H9 (cell line): ENCODE measurements at regions not wholly inside any gene's neighbourhood (a gene's known extent, or its start where the extent isn't known, plus 50 kb on each side); places are given as distances from the start of the nearest gene placed in this dataset.

ENCODE experiments used
- DNase-seq: peaks from one replicate; pipeline ENCODE4 v3.0.0-alpha.2; 2017
- H2AFZ ChIP-seq: one replicate; pipeline ENCODE4 v1.6.1; 2013; ENCODE audit warnings: mild to moderate bottlenecking, low read length, control low read depth, moderate library complexity
- H2AK5ac ChIP-seq: 2 replicates; pipeline ENCODE4 v1.6.1; 2013; ENCODE audit warnings: low read length, control low read depth, mixed read lengths; ENCODE audit not compliant: insufficient read length
- H2BK120ac ChIP-seq: one replicate; pipeline ENCODE4 v1.6.1; 2013; ENCODE audit warnings: low read depth, mild to moderate bottlenecking, low read length, control low read depth, inconsistent platforms; ENCODE audit not compliant: poor library complexity, severe bottlenecking
- H2BK12ac ChIP-seq: 2 replicates; pipeline ENCODE4 v1.6.1; 2013; ENCODE audit warnings: low read length, control low read depth, mixed read lengths, low read depth; ENCODE audit not compliant: insufficient read length
- H2BK15ac ChIP-seq: 2 replicates; pipeline ENCODE4 v1.6.1; 2013; ENCODE audit warnings: low read depth, low read length, control low read depth
- H2BK20ac ChIP-seq: one replicate; pipeline ENCODE4 v1.6.1; 2013; ENCODE audit warnings: low read depth, mild to moderate bottlenecking, low read length, control low read depth, inconsistent platforms; ENCODE audit not compliant: poor library complexity, severe bottlenecking
- H2BK5ac ChIP-seq: 2 replicates; pipeline ENCODE4 v1.6.1; 2013; ENCODE audit warnings: low read length, control low read depth, mixed read lengths; ENCODE audit not compliant: insufficient read length
- H3K14ac ChIP-seq: 2 replicates; pipeline ENCODE4 v1.6.1; 2013; ENCODE audit warnings: low read length, control low read depth; ENCODE audit not compliant: insufficient read depth
- H3K18ac ChIP-seq: 2 replicates; pipeline ENCODE4 v1.6.1; 2013; ENCODE audit warnings: low read depth, mild to moderate bottlenecking, mixed read lengths, low read length, control low read depth; ENCODE audit not compliant: insufficient read length
- H3K23ac ChIP-seq: 2 replicates; pipeline ENCODE4 v1.6.1; 2013; ENCODE audit warnings: low read length, control low read depth, mixed read lengths, low read depth; ENCODE audit not compliant: insufficient read length
- H3K23me2 ChIP-seq: 2 replicates; pipeline ENCODE4 v1.6.1; 2013; ENCODE audit warnings: low read depth, mild to moderate bottlenecking, mixed read lengths, low read length, control low read depth; ENCODE audit not compliant: insufficient read length, poor library complexity, severe bottlenecking
- H3K27ac ChIP-seq: 2 replicates; pipeline ENCODE4 v1.5.1; 2013; ENCODE audit warnings: low read length, control low read depth, mixed read lengths, low read depth; ENCODE audit not compliant: insufficient read length
- H3K27me3 ChIP-seq: 2 replicates; pipeline ENCODE4 v1.6.1; 2013; ENCODE audit warnings: low read length, control low read depth, inconsistent platforms; ENCODE audit not compliant: insufficient read depth
- H3K4ac ChIP-seq: 2 replicates; pipeline ENCODE4 v1.6.1; 2013; ENCODE audit warnings: low read depth, mild to moderate bottlenecking, control low read depth, inconsistent platforms, low read length, moderate library complexity
- H3K4me1 ChIP-seq: 2 replicates; pipeline ENCODE4 v1.6.1; 2013; ENCODE audit warnings: low read length, control low read depth, inconsistent platforms; ENCODE audit not compliant: insufficient read depth
- H3K4me2 ChIP-seq: 2 replicates; pipeline ENCODE4 v1.6.1; 2013; ENCODE audit warnings: low read length, control low read depth, mixed read lengths; ENCODE audit not compliant: insufficient read length, insufficient read depth
- H3K56ac ChIP-seq: 2 replicates; pipeline ENCODE4 v1.6.1; 2013; ENCODE audit warnings: low read depth, mild to moderate bottlenecking, mixed read lengths, low read length, control low read depth; ENCODE audit not compliant: insufficient read length
- H3K79me1 ChIP-seq: 2 replicates; pipeline ENCODE4 v1.6.1; 2013; ENCODE audit warnings: low read depth, mild to moderate bottlenecking, moderate library complexity, low read length, control low read depth, inconsistent platforms; ENCODE audit not compliant: insufficient read depth, poor library complexity, severe bottlenecking
- H3K79me2 ChIP-seq: 2 replicates; pipeline ENCODE4 v1.6.1; 2013; ENCODE audit warnings: low read length, control low read depth, inconsistent platforms; ENCODE audit not compliant: insufficient read depth
- H3K9ac ChIP-seq: 2 replicates; pipeline ENCODE4 v1.6.1; 2013; ENCODE audit warnings: low read length, control low read depth, mixed read lengths; ENCODE audit not compliant: insufficient read length; ENCODE audit errors: extremely low read depth
- H3K9me3 ChIP-seq: one replicate; pipeline ENCODE4 v1.6.1; 2013; ENCODE audit warnings: low read depth, low read length, inconsistent platforms; ENCODE audit not compliant: control insufficient read depth
- H3T11ph ChIP-seq: one replicate; pipeline ENCODE4 v1.6.1; 2013; ENCODE audit warnings: mild to moderate bottlenecking, low read length, control low read depth, inconsistent platforms
- H4K20me1 ChIP-seq: one replicate; pipeline ENCODE4 v1.6.1; 2013; ENCODE audit not compliant: control insufficient read depth, insufficient read length, insufficient read depth
- H4K5ac ChIP-seq: 2 replicates; pipeline ENCODE4 v1.6.1; 2013; ENCODE audit warnings: low read depth, mild to moderate bottlenecking, mixed read lengths, low read length, control low read depth; ENCODE audit not compliant: insufficient read length
- H4K8ac ChIP-seq: replicated peaks from 2 replicates; pipeline ENCODE4 v1.6.1; 2013; ENCODE audit warnings: low read length, control low read depth, mixed read lengths, low read depth; ENCODE audit not compliant: insufficient read length
- H4K91ac ChIP-seq: 2 replicates; pipeline ENCODE4 v1.6.1; 2013; ENCODE audit warnings: low read depth, mild to moderate bottlenecking, moderate library complexity, mixed read lengths, low read length, control low read depth; ENCODE audit not compliant: insufficient read length
- H3K27ac Mint-ChIP-seq, 3 experiments: 2 replicates in 2 of 3; 3 replicates in 1 of 3; pipeline ENCODE4 v1.8.0; 2020 to 2021; ENCODE audit warnings: mixed read lengths in 3 of 3, mild to moderate bottlenecking in 1 of 3, moderate library complexity in 1 of 3
- H3K27me3 Mint-ChIP-seq: 2 replicates; pipeline ENCODE4 v1.8.0; 2021; ENCODE audit warnings: low read depth, mild to moderate bottlenecking, moderate library complexity, mixed read lengths
- H3K36me3 Mint-ChIP-seq, 3 experiments: 2 replicates in 2 of 3; 3 replicates in 1 of 3; pipeline ENCODE4 v1.8.0; 2020 to 2021; ENCODE audit warnings: low read depth in 3 of 3, mixed read lengths in 3 of 3; ENCODE audit not compliant: insufficient read depth in 1 of 3
- H3K4me1 Mint-ChIP-seq, 2 experiments: 2 replicates each; pipeline ENCODE4 v1.8.0; 2020; ENCODE audit warnings: mixed read lengths in 2 of 2
- H3K4me3 Mint-ChIP-seq, 2 experiments: 2 replicates in 1 of 2; 3 replicates in 1 of 2; pipeline ENCODE4 v1.8.0; 2020 to 2021; ENCODE audit warnings: mild to moderate bottlenecking in 2 of 2, mixed read lengths in 2 of 2, moderate library complexity in 1 of 2
- H3K9me3 Mint-ChIP-seq, 2 experiments: 2 replicates in 1 of 2; 3 replicates in 1 of 2; pipeline ENCODE4 v1.8.0; 2020; ENCODE audit warnings: mild to moderate bottlenecking in 2 of 2, mixed read lengths in 2 of 2, moderate library complexity in 1 of 2
- WGBS: extraction: QIAGEN DNeasy Blood & Tissue Kit; methylation state at CpG from one replicate; pipeline ENCODE4 v1.1.7; 2013; ENCODE audit warnings: missing lambda C conversion rate, low lambda C conversion rate, mixed read lengths; ENCODE audit not compliant: insufficient read length; ENCODE audit errors: extremely low coverage; 5-methylcytosine and 5-hydroxymethylcytosine counted together
- TF ChIP-seq, protein P1 (sequence below): fragments of 200-600 bp; sonication (generic); conservative IDR thresholded peaks from 3 replicates; pipeline ENCODE4 v1.8.0; 2021; ENCODE audit warnings: antibody characterized with exemption, mild to moderate bottlenecking

DNA sequence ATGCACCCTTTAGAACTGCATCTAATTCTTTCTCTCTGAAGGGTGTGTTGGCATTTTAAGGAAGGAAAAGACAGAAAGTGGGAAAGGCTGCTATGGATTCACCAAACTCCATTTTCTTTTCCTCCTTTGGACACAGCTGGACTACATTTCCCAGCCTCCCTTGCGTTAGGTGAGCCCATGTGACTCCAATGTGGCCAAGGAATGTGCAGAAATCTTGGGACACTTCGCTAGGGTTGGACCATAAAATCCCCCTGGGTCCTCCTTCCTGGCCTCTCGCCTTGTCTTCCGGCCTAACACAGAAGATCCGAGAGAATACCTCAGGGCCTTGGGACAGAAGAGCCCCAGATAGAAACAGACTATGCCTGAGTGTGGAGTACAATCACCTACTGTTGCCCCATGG, 56.3 kb downstream of the ABCC12 start:
- Mint-ChIP-seq H3K36me3 (no peaks in the 10 kb centered on the region), H3K27ac (no peak overlapping the region), H3K27me3 (peaks cover 4% of the 10 kb centered on the region), H3K4me1 (peaks cover 26 to 28% of the 10 kb centered on the region in 2 experiments), H3K9me3 (no peaks in the 10 kb centered on the region), H3K4me3 (no peak overlapping the region)
- H3K14ac ChIP-seq: no peak overlapping the region
- no peaks in the 10 kb centered on the region for H4K20me1 ChIP-seq
- no peak overlapping the region for H3T11ph ChIP-seq
- H2BK5ac ChIP-seq: no peak overlapping the region
- no peak overlapping the region for H2AK5ac ChIP-seq
- H2AFZ ChIP-seq: no peak overlapping the region
- H3K4me2 ChIP-seq: no peak overlapping the region
- H4K5ac ChIP-seq: no peak overlapping the region
- H4K8ac ChIP-seq: no peak overlapping the region
- H3K9me3 ChIP-seq: no peaks in the 10 kb centered on the region
- H3K56ac ChIP-seq: no peak overlapping the region
- H3K79me2 ChIP-seq: no peaks in the 10 kb centered on the region
- H3K18ac ChIP-seq: no peak overlapping the region
- no peak overlapping the region for H3K4ac ChIP-seq
- H3K4me1 ChIP-seq: no peaks in the 10 kb centered on the region
- no peak overlapping the region for H3K27ac ChIP-seq
- WGBS: no CpG with 5 or more reads among the region's 5 CpGs
- H2BK15ac ChIP-seq: no peak overlapping the region
- H2BK20ac ChIP-seq: no peak overlapping the region
- H4K91ac ChIP-seq: no peak overlapping the region
- H2BK12ac ChIP-seq: no peak overlapping the region
- no peaks in the 10 kb centered on the region for H3K27me3 ChIP-seq
- no peaks in the 10 kb centered on the region for H3K79me1 ChIP-seq
- H2BK120ac ChIP-seq: no peak overlapping the region
- no peak overlapping the region for H3K23ac ChIP-seq
- H3K9ac ChIP-seq: no peak overlapping the region
- peak; percentile 40 for DNase-seq
- H3K23me2 ChIP-seq: no peaks in the 10 kb centered on the region
- TF ChIP-seq, protein P1, sequence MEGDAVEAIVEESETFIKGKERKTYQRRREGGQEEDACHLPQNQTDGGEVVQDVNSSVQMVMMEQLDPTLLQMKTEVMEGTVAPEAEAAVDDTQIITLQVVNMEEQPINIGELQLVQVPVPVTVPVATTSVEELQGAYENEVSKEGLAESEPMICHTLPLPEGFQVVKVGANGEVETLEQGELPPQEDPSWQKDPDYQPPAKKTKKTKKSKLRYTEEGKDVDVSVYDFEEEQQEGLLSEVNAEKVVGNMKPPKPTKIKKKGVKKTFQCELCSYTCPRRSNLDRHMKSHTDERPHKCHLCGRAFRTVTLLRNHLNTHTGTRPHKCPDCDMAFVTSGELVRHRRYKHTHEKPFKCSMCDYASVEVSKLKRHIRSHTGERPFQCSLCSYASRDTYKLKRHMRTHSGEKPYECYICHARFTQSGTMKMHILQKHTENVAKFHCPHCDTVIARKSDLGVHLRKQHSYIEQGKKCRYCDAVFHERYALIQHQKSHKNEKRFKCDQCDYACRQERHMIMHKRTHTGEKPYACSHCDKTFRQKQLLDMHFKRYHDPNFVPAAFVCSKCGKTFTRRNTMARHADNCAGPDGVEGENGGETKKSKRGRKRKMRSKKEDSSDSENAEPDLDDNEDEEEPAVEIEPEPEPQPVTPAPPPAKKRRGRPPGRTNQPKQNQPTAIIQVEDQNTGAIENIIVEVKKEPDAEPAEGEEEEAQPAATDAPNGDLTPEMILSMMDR: no peak
